ENCODE measurements at regions not wholly inside any gene's neighbourhood (a gene's known extent, or its start where the extent isn't known, plus 50 kb on each side); places are given as distances from the start of the nearest gene placed in this dataset.

GRCh38 chr4:23278845-23279244, 586.1 kb downstream of the GBA3 start:
- intact Hi-C loops (cut with micrococcal nuclease; ENCODE audit: unreplicated experiment), result no loop called here
- Histone ChIP-seq H3K9me3 (ENCODE audit: low read length) (peaks cover 11% of the 10 kb centered on the region; the same call in 1 of the 2 replicates), H3K36me3 (replicated peaks in 1 of 2; ENCODE audit: control insufficient read depth in 1 of 2, insufficient read depth in 2 of 2, low read length in 2 of 2) (no peaks in the 10 kb centered on the region), H3K4me1 (ENCODE audit: insufficient read depth, low read length) (no peaks in the 10 kb centered on the region), H3K79me2 (ENCODE audit: insufficient read depth, low read length) (no peaks in the 10 kb centered on the region), H3K4me2 (ENCODE audit: low read depth, low read length) (no peak overlapping the region), H3K9ac (ENCODE audit: insufficient read depth, low read depth, low read length) (no peak overlapping the region), H3K27ac (ENCODE audit: extremely low read length, insufficient read depth, low read length) (no peak overlapping the region), H3K4me3 (replicated peaks in 1 of 3; ENCODE audit: insufficient read depth in 1 of 3, low read depth in 2 of 3, low read length in 3 of 3) (no peak overlapping the region), H4K20me1 (ENCODE audit: insufficient read depth, low read length) (no peaks in the 10 kb centered on the region), H3K27me3 (ENCODE audit: control insufficient read depth in 1 of 2, insufficient read depth in 2 of 2, low read length in 2 of 2) (no peaks in the 10 kb centered on the region), H2AFZ (ENCODE audit: low read length) (no peak overlapping the region)
- ChIA-PET CTCF (ENCODE audit: low intra/inter-chr PET ratio, low total read pairs) (no interaction called here), POLR2A (no interaction called here)
- no peak for DNase-seq (ENCODE audit: low spot score)
- 0% methylated on average over 2 of the region's 2 CpGs for WGBS (ENCODE audit: low lambda C conversion rate)
- TF ChIP-seq CEBPB (IDR thresholded peaks at IDR 0.05; ENCODE audit: borderline replicate concordance, low read depth, low read length) (peak; percentile 82; the same call in 1 of the 2 replicates), ZBTB7A (CRISPR knock-in tag; IDR thresholded peaks at IDR 0.05) (no peak)
- no TSS peak for BruUV-seq (replicated peaks)
- in situ Hi-C loops (cut with HindIII; ENCODE audit: extremely low pct_ligation_motif_present, low pct_unique_long_range_greater_than_20kb), result no loop called here
- no peak for FAIRE-seq
- no peak for ATAC-seq

- WGBS (ENCODE audit: low lambda C conversion rate), result 0% methylated on average over 3 of the region's 3 CpGs
- Histone ChIP-seq H2AFZ (ENCODE audit: low read length) (no peak overlapping the region), H3K9ac (ENCODE audit: insufficient read depth, low read depth, low read length) (no peak overlapping the region), H3K4me1 (ENCODE audit: insufficient read depth, low read length) (no peaks in the 10 kb centered on the region), H3K27me3 (ENCODE audit: control insufficient read depth in 1 of 2, insufficient read depth in 2 of 2, low read length in 2 of 2) (no peaks in the 10 kb centered on the region), H3K4me3 (replicated peaks in 1 of 3; ENCODE audit: insufficient read depth in 1 of 3, low read depth in 2 of 3, low read length in 3 of 3) (no peak overlapping the region), H3K36me3 (replicated peaks in 1 of 2; ENCODE audit: control insufficient read depth in 1 of 2, insufficient read depth in 2 of 2, low read length in 2 of 2) (no peaks in the 10 kb centered on the region), H3K79me2 (ENCODE audit: insufficient read depth, low read length) (no peaks in the 10 kb centered on the region), H4K20me1 (ENCODE audit: insufficient read depth, low read length) (no peaks in the 10 kb centered on the region), H3K4me2 (ENCODE audit: low read depth, low read length) (no peak overlapping the region), H3K9me3 (ENCODE audit: low read length) (peaks cover 11% of the 10 kb centered on the region; the same call in 1 of the 2 replicates), H3K27ac (ENCODE audit: extremely low read length, insufficient read depth, low read length) (no peak overlapping the region)
- in situ Hi-C loops (cut with HindIII; ENCODE audit: extremely low pct_ligation_motif_present, low pct_unique_long_range_greater_than_20kb), result no loop called here
- no peak for TF ChIP-seq NR0B2 (CRISPR knock-in tag; IDR thresholded peaks at IDR 0.05)
- TF ChIP-seq ZNF275 (CRISPR knock-in tag; IDR thresholded peaks at IDR 0.05; ENCODE audit: borderline replicate concordance), result no peak
- no peak for TF ChIP-seq DRAP1 (CRISPR knock-in tag; IDR thresholded peaks at IDR 0.05)
- TF ChIP-seq ERF (CRISPR knock-in tag; IDR thresholded peaks at IDR 0.05), result no peak
- no peak for TF ChIP-seq ZNF33A (CRISPR knock-in tag; IDR thresholded peaks at IDR 0.05; ENCODE audit: borderline replicate concordance)
- no peak for TF ChIP-seq ZNF564 (CRISPR knock-in tag; IDR thresholded peaks at IDR 0.05)
- TF ChIP-seq THAP8 (CRISPR knock-in tag; IDR thresholded peaks at IDR 0.05; ENCODE audit: borderline replicate concordance), result no peak
- no peak for TF ChIP-seq ZNF121 (CRISPR knock-in tag; IDR thresholded peaks at IDR 0.05)
- POLR2A ChIA-PET, result no interaction called here
- ATAC-seq (no peak), FAIRE-seq (no peak), DNase-seq (ENCODE audit: low spot score) (no peak)
- CTCF ChIA-PET (ENCODE audit: low intra/inter-chr PET ratio, low total read pairs), result no interaction called here
- BruUV-seq (replicated peaks), result no TSS peak
- intact Hi-C loops (cut with micrococcal nuclease; ENCODE audit: unreplicated experiment), result no loop called here
Observed at GRCh38 chr4:23276076-23276475, 583.3 kb downstream of the GBA3 start.

Data from HepG2 (cell line).